HepG2 (cell line): ENCODE measurements at regions not wholly inside any gene's neighbourhood (a gene's known extent, or its start where the extent isn't known, plus 50 kb on each side); places are given as distances from the start of the nearest gene placed in this dataset.
A peak's percentile ranks its signal among the peaks of the same experiment; 100 is the strongest.

Experiments used
- ATAC-seq: fragments of 200-7000 bp; cut with Tn5 transposase; 3 replicates; pipeline ENCODE4 v1.9.1; 2020; ENCODE audit warnings: mild to moderate bottlenecking, moderate library complexity
- BruUV-seq: library from RNA; stranded (reverse); fragments of 400-500 nt; replicated peaks from 2 replicates; lab custom pipeline; 2021; lab: Mats Ljungman, UMichigan
- CTCF ChIA-PET: fragments of 300-600 bp; formaldehyde crosslinking; extraction: SDS; loops from one replicate; lab custom pipeline; 2021; ENCODE audit warnings: low total read pairs, inconsistent platforms, low intra/inter-chr PET ratio; lab: Yijun Ruan, JAX
- POLR2A ChIA-PET: fragments of 350-600 bp; sonication (Branson Sonifier 250); formaldehyde crosslinking; loops from one replicate; lab custom pipeline; 2020; ENCODE audit warnings: antibody characterized with exemption, inconsistent platforms; lab: Yijun Ruan, JAX
- DNase-seq: peaks from one replicate; pipeline ENCODE4 v3.0.0-alpha.2; 2015; ENCODE audit warnings: low spot score
- FAIRE-seq: peaks from 3 replicates; lab custom pipeline; 2011; peaks lifted over from hg19 to GRCh38; lab: Jason Lieb, UNC
- H2AFZ ChIP-seq: one replicate; pipeline ENCODE4 v1.6.1; 2011; ENCODE audit warnings: low read length, inconsistent platforms
- H3K27ac ChIP-seq: fragments of 300-600 bp; 3 replicates; pipeline ENCODE4 v1.8.0; 2011; ENCODE audit warnings: mixed run types, mild to moderate bottlenecking, mixed read lengths, low read length, inconsistent platforms; ENCODE audit not compliant: insufficient read depth; ENCODE audit errors: extremely low read length
- H3K27me3 ChIP-seq, 2 experiments: fragments of 200-600 bp in 1 of 2; 2 replicates in 1 of 2; 3 replicates in 1 of 2; pipeline versions ENCODE4 v1.6.0 to v1.8.0; 2011; ENCODE audit warnings: low read length in 2 of 2, mild to moderate bottlenecking in 2 of 2, moderate library complexity in 2 of 2, inconsistent platforms in 1 of 2; ENCODE audit not compliant: insufficient read depth in 2 of 2, control insufficient read depth in 1 of 2
- H3K36me3 ChIP-seq, 2 experiments: fragments of 200-600 bp in 1 of 2; replicated peaks in 1 of 2; 2 replicates in 1 of 2; 3 replicates in 1 of 2; pipeline versions ENCODE4 v1.5.1 to v1.8.0; 2011; ENCODE audit warnings: low read length in 2 of 2, inconsistent platforms in 1 of 2; ENCODE audit not compliant: insufficient read depth in 2 of 2, control insufficient read depth in 1 of 2
- H3K4me1 ChIP-seq: 2 replicates; pipeline ENCODE4 v1.5.1; 2012; ENCODE audit warnings: low read length, inconsistent platforms; ENCODE audit not compliant: insufficient read depth
- H3K4me2 ChIP-seq: 2 replicates; pipeline ENCODE4 v1.6.0; 2011; ENCODE audit warnings: low read depth, low read length, inconsistent platforms
- H3K4me3 ChIP-seq, 3 experiments: fragments of 200-600 bp in 1 of 3; sonication (generic), shearing (Covaris generic) in 1 of 3; replicated peaks in 1 of 3; 2 replicates each; pipeline ENCODE4 v1.5.1; 2011 to 2016; ENCODE audit warnings: low read length in 3 of 3, inconsistent platforms in 2 of 3, low read depth in 2 of 3, mild to moderate bottlenecking in 2 of 3, control low read depth in 1 of 3, mixed read lengths in 1 of 3; ENCODE audit not compliant: insufficient read depth in 1 of 3
- H3K79me2 ChIP-seq: one replicate; pipeline ENCODE4 v1.6.1; 2011; ENCODE audit warnings: low read length, inconsistent platforms; ENCODE audit not compliant: insufficient read depth
- H3K9ac ChIP-seq: 2 replicates; pipeline ENCODE4 v1.6.0; 2011; ENCODE audit warnings: mild to moderate bottlenecking, low read depth, low read length, inconsistent platforms; ENCODE audit not compliant: insufficient read depth
- H3K9me3 ChIP-seq: 2 replicates; pipeline ENCODE4 v1.5.1; 2012; ENCODE audit warnings: mild to moderate bottlenecking, low read length
- H4K20me1 ChIP-seq: 2 replicates; pipeline ENCODE4 v1.6.0; 2011; ENCODE audit warnings: inconsistent platforms, mild to moderate bottlenecking, low read length, moderate library complexity; ENCODE audit not compliant: insufficient read depth
- BHLHE40 ChIP-seq: IDR thresholded peaks from 2 replicates; pipeline ENCODE4 v1.6.1; 2011; ENCODE audit warnings: low read length, improper control_type of control experiment
- FOXC1 ChIP-seq: sonication (generic); formaldehyde crosslinking; IDR thresholded peaks from 2 replicates; pipeline ENCODE4 v1.8.0; 2022; ENCODE audit warnings: mild to moderate bottlenecking, missing genetic modification reagents, borderline replicate concordance
- HNRNPL ChIP-seq: fragments of 200-400 bp; formaldehyde crosslinking; IDR thresholded peaks from 2 replicates; pipeline ENCODE4 v1.6.1; 2017; ENCODE audit warnings: mild to moderate bottlenecking, low read depth, low read length
- JUNB ChIP-seq: sonication (generic); formaldehyde crosslinking; IDR thresholded peaks from 2 replicates; pipeline ENCODE4 v1.8.0; 2022; ENCODE audit warnings: missing genetic modification reagents, mild to moderate bottlenecking, borderline replicate concordance
- KDM3A ChIP-seq: IDR thresholded peaks from 2 replicates; pipeline ENCODE4 v1.6.1; 2018; ENCODE audit warnings: low read depth, missing compliant biosample characterization
- NFE2L2 ChIP-seq: fragments of 150-350 bp; IDR thresholded peaks from 2 replicates; pipeline ENCODE4 v1.6.1; 2014; ENCODE audit warnings: low read length
- PPARG ChIP-seq: conservative IDR thresholded peaks from 2 replicates; pipeline ENCODE4 v1.6.1; 2016; ENCODE audit warnings: missing biosample characterization, missing genetic modification reagents
- RFX3 ChIP-seq: IDR thresholded peaks from 2 replicates; pipeline ENCODE4 v1.6.1; 2016; ENCODE audit warnings: missing biosample characterization, missing genetic modification reagents
- SAP130 ChIP-seq: IDR thresholded peaks from 2 replicates; pipeline ENCODE4 v1.6.1; 2016; ENCODE audit warnings: low read depth
- SMAD3 ChIP-seq: sonication (generic); formaldehyde crosslinking; IDR thresholded peaks from 2 replicates; pipeline ENCODE4 v1.4.0; 2020; ENCODE audit warnings: missing genetic modification reagents
- ZBTB20 ChIP-seq: sonication (generic); formaldehyde crosslinking; IDR thresholded peaks from 2 replicates; pipeline ENCODE4 v1.8.1; 2023; ENCODE audit warnings: missing genetic modification reagents, low read depth, mild to moderate bottlenecking, borderline replicate concordance
- ZNF317 ChIP-seq: sonication (generic); formaldehyde crosslinking; IDR thresholded peaks from 2 replicates; pipeline ENCODE4 v1.5.0; 2020; ENCODE audit warnings: mild to moderate bottlenecking, missing genetic modification reagents
- ZNF616 ChIP-seq: sonication (generic); formaldehyde crosslinking; IDR thresholded peaks from 2 replicates; pipeline ENCODE4 v1.5.0; 2020; ENCODE audit warnings: low read depth, mild to moderate bottlenecking, missing genetic modification reagents
- ZNF7 ChIP-seq: IDR thresholded peaks from 2 replicates; pipeline ENCODE4 v1.6.1; 2016; ENCODE audit warnings: missing biosample characterization, missing genetic modification reagents
- ZNF788 ChIP-seq: sonication (generic); formaldehyde crosslinking; IDR thresholded peaks from 2 replicates; pipeline ENCODE4 v1.5.0; 2020; ENCODE audit warnings: mild to moderate bottlenecking, missing genetic modification reagents, borderline replicate concordance
- WGBS: methylation state at CpG from one replicate; pipeline ENCODE4 v1.1.6; 2017; ENCODE audit warnings: low lambda C conversion rate; 5-methylcytosine and 5-hydroxymethylcytosine counted together
- in situ Hi-C: cut with HindIII; loops from 2 replicates; pipeline ENCODE4 v1.10.0; 2017; ENCODE audit warnings: low pct_unique_long_range_greater_than_20kb; ENCODE audit not compliant: extremely low pct_ligation_motif_present
- intact Hi-C: fragments of 100-400 bp; cut with micrococcal nuclease; formaldehyde crosslinking; loops from one replicate; pipeline ENCODE4 v1.10.0; 2022; ENCODE audit not compliant: unreplicated experiment
- TF ChIP-seq, protein P1 (sequence below): sonication (generic); formaldehyde crosslinking; IDR thresholded peaks from 2 replicates; pipeline ENCODE4 v1.4.0; 2020; ENCODE audit warnings: missing genetic modification reagents
- TF ChIP-seq, protein P2 (sequence below): sonication (generic); formaldehyde crosslinking; IDR thresholded peaks from 2 replicates; pipeline ENCODE4 v1.4.0; 2020; ENCODE audit warnings: missing genetic modification reagents

DNA sequence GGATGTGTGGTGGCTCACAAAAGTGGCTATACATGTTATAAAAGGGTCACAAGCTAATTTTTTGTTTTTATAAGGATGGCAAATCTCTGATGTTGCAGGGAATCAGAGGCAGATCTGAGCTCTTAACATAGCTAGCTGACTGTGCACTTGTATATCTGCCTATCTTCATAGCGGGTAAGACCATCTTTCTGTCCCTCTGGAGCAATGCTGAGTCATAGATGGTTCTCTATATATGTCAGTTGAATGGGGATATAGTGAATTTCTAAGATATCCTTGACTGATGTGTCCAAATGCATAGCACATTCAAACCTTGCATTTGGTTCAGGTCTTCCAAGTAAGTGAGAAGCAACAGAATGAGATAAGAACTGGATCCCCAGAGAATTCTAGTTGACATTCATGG, 272.6 kb upstream of the PROX1 start:
- peak; percentile 14; the same call in 1 of the 2 replicates for TF ChIP-seq NFE2L2
- TF ChIP-seq, protein P1, sequence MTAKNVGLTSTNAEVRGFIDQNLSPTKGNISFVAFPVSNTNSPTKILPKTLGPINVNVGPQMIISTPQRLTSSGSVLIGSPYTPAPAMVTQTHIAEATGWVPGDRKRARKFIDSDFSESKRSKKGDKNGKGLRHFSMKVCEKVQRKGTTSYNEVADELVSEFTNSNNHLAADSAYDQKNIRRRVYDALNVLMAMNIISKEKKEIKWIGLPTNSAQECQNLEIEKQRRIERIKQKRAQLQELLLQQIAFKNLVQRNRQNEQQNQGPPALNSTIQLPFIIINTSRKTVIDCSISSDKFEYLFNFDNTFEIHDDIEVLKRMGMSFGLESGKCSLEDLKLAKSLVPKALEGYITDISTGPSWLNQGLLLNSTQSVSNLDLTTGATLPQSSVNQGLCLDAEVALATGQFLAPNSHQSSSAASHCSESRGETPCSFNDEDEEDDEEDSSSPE (CRISPR knock-in tag), result no peak
- no peak for TF ChIP-seq FOXC1 (CRISPR knock-in tag)
- TF ChIP-seq, all 625 proteins: peak for 1
- no peak overlapping the region for H3K9ac ChIP-seq
- ChIA-PET CTCF (no interaction called here), POLR2A (no interaction called here)
- BruUV-seq, result no TSS peak
- ATAC-seq (no peak), FAIRE-seq (no peak), DNase-seq (no peak)
- H2AFZ ChIP-seq, result peak overlapping the region; percentile 9
- no peaks in the 10 kb centered on the region for H3K27me3 ChIP-seq
- H3K9me3 ChIP-seq, result peaks cover 6% of the 10 kb centered on the region
- intact Hi-C loops, result no loop called here
- no peaks in the 10 kb centered on the region for H4K20me1 ChIP-seq
- WGBS, result 71% methylated on average over 1 of the region's 1 CpG
- H3K4me2 ChIP-seq, result no peak overlapping the region
- no peak overlapping the region for H3K4me3 ChIP-seq
- H3K27ac ChIP-seq, result no peak overlapping the region
- in situ Hi-C loops, result no loop called here
- H3K36me3 ChIP-seq, result no peaks in the 10 kb centered on the region
- no peaks in the 10 kb centered on the region for H3K79me2 ChIP-seq
- peaks cover 26% of the 10 kb centered on the region for H3K4me1 ChIP-seq

- TF ChIP-seq ZNF317 (CRISPR knock-in tag), result no peak
- TF ChIP-seq ZNF788 (CRISPR knock-in tag), result no peak
- no peak for TF ChIP-seq ZBTB20 (CRISPR knock-in tag)
- TF ChIP-seq SAP130 (CRISPR knock-in tag), result no peak
- TF ChIP-seq ZNF7, result no peak
- no peak for TF ChIP-seq SMAD3 (CRISPR knock-in tag)
- TF ChIP-seq RFX3 (CRISPR knock-in tag), result no peak
- TF ChIP-seq KDM3A (CRISPR knock-in tag), result no peak
- TF ChIP-seq ZNF616 (CRISPR knock-in tag), result no peak
- no peak for TF ChIP-seq BHLHE40
- no peak for TF ChIP-seq PPARG
- no peak for TF ChIP-seq JUNB (CRISPR knock-in tag)
- TF ChIP-seq, protein P2, sequence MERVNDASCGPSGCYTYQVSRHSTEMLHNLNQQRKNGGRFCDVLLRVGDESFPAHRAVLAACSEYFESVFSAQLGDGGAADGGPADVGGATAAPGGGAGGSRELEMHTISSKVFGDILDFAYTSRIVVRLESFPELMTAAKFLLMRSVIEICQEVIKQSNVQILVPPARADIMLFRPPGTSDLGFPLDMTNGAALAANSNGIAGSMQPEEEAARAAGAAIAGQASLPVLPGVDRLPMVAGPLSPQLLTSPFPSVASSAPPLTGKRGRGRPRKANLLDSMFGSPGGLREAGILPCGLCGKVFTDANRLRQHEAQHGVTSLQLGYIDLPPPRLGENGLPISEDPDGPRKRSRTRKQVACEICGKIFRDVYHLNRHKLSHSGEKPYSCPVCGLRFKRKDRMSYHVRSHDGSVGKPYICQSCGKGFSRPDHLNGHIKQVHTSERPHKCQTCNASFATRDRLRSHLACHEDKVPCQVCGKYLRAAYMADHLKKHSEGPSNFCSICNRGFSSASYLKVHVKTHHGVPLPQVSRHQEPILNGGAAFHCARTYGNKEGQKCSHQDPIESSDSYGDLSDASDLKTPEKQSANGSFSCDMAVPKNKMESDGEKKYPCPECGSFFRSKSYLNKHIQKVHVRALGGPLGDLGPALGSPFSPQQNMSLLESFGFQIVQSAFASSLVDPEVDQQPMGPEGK (CRISPR knock-in tag), result no peak
- no peak for TF ChIP-seq HNRNPL
- in situ Hi-C loops (no loop called here), intact Hi-C loops (no loop called here)
- H2AFZ ChIP-seq, result no peak overlapping the region
- no peaks in the 10 kb centered on the region for H4K20me1 ChIP-seq
- H3K79me2 ChIP-seq, result no peaks in the 10 kb centered on the region
- CTCF ChIA-PET, result no interaction called here
- DNase-seq (no peak), ATAC-seq (no peak), FAIRE-seq (no peak)
- no TSS peak for BruUV-seq
- no peaks in the 10 kb centered on the region for H3K27me3 ChIP-seq
- H3K4me2 ChIP-seq, result no peak overlapping the region
- no peaks in the 10 kb centered on the region for H3K9me3 ChIP-seq
- H3K27ac ChIP-seq, result no peak overlapping the region
- H3K4me1 ChIP-seq, result peaks cover 22% of the 10 kb centered on the region
- H3K4me3 ChIP-seq, result no peak overlapping the region
- WGBS, result 74% methylated on average over 5 of the region's 5 CpGs
- H3K36me3 ChIP-seq, result no peaks in the 10 kb centered on the region
- no peak overlapping the region for H3K9ac ChIP-seq
- POLR2A ChIA-PET, result no interaction called here
Observed at GRCh38 chr1:213719462-213719861, 268.3 kb upstream of the PROX1 start.
